Mesendoderm (in vitro differentiated cells): ENCODE measurements at regions not wholly inside any gene's neighbourhood (a gene's known extent, or its start where the extent isn't known, plus 50 kb on each side); places are given as distances from the start of the nearest gene placed in this dataset.
A peak's percentile ranks its signal among the peaks of the same experiment; 100 is the strongest.

ENCODE experiments used
- DNase-seq: peaks from one replicate; pipeline ENCODE4 v3.0.0; 2013
- H2AK5ac ChIP-seq: 2 replicates; pipeline ENCODE4 v1.6.1; 2013; ENCODE audit warnings: low read length, inconsistent platforms
- H2BK120ac ChIP-seq: 2 replicates; pipeline ENCODE4 v1.6.1; 2013; ENCODE audit warnings: low read depth, mild to moderate bottlenecking, low read length, moderate library complexity, mixed read lengths
- H2BK15ac ChIP-seq: replicated peaks from 2 replicates; pipeline ENCODE4 v1.6.1; 2013; ENCODE audit warnings: low read depth, mild to moderate bottlenecking, moderate library complexity
- H2BK5ac ChIP-seq: 2 replicates; pipeline ENCODE4 v1.6.1; 2013; ENCODE audit warnings: low read length, inconsistent platforms
- H3K18ac ChIP-seq: 2 replicates; pipeline ENCODE4 v1.6.1; 2013; ENCODE audit warnings: mild to moderate bottlenecking, low read length, mixed read lengths
- H3K23ac ChIP-seq: one replicate; pipeline ENCODE4 v1.6.1; 2013; ENCODE audit warnings: low read length
- H3K27ac ChIP-seq: 2 replicates; pipeline ENCODE4 v1.5.1; 2013; ENCODE audit warnings: low read depth, mild to moderate bottlenecking, inconsistent platforms, low read length, moderate library complexity
- H3K27me3 ChIP-seq: 2 replicates; pipeline ENCODE4 v1.6.1; 2013; ENCODE audit warnings: low read length, control low read depth, mild to moderate bottlenecking, inconsistent platforms; ENCODE audit not compliant: insufficient read depth, poor library complexity
- H3K36me3 ChIP-seq: 2 replicates; pipeline ENCODE4 v1.6.1; 2013; ENCODE audit warnings: low read length, inconsistent platforms; ENCODE audit not compliant: control insufficient read depth, insufficient read depth
- H3K4ac ChIP-seq: one replicate; pipeline ENCODE4 v1.6.1; 2013; ENCODE audit warnings: low read depth, mild to moderate bottlenecking, low read length, moderate library complexity
- H3K4me1 ChIP-seq: 2 replicates; pipeline ENCODE4 v1.6.1; 2013; ENCODE audit warnings: low read depth, low read length, inconsistent platforms; ENCODE audit not compliant: control insufficient read depth
- H3K4me2 ChIP-seq: 2 replicates; pipeline ENCODE4 v1.6.1; 2013; ENCODE audit warnings: low read length
- H3K4me3 ChIP-seq: 2 replicates; pipeline ENCODE4 v1.5.1; 2013; ENCODE audit warnings: mild to moderate bottlenecking, low read length
- H3K56ac ChIP-seq: one replicate; pipeline ENCODE4 v1.6.1; 2013; ENCODE audit warnings: low read length
- H3K79me1 ChIP-seq: 2 replicates; pipeline ENCODE4 v1.6.1; 2013; ENCODE audit warnings: low read length, inconsistent platforms
- H3K79me2 ChIP-seq: 2 replicates; pipeline ENCODE4 v1.6.1; 2013; ENCODE audit warnings: mild to moderate bottlenecking, low read length; ENCODE audit not compliant: control insufficient read depth, insufficient read depth
- H3K9ac ChIP-seq: 2 replicates; pipeline ENCODE4 v1.6.1; 2013; ENCODE audit warnings: low read length, inconsistent platforms
- H4K5ac ChIP-seq: one replicate; pipeline ENCODE4 v1.6.1; 2013; ENCODE audit warnings: low read length
- H4K8ac ChIP-seq: one replicate; pipeline ENCODE4 v1.6.1; 2013; ENCODE audit warnings: low read depth, mild to moderate bottlenecking, control low read depth, low read length, moderate library complexity
- WGBS: extraction: QIAGEN DNeasy Blood & Tissue Kit; methylation state at CpG from one replicate; pipeline ENCODE4 v1.1.7; 2013; ENCODE audit warnings: low lambda C conversion rate, missing lambda C conversion rate; ENCODE audit not compliant: insufficient coverage; ENCODE audit errors: extremely low coverage; 5-methylcytosine and 5-hydroxymethylcytosine counted together

DNA sequence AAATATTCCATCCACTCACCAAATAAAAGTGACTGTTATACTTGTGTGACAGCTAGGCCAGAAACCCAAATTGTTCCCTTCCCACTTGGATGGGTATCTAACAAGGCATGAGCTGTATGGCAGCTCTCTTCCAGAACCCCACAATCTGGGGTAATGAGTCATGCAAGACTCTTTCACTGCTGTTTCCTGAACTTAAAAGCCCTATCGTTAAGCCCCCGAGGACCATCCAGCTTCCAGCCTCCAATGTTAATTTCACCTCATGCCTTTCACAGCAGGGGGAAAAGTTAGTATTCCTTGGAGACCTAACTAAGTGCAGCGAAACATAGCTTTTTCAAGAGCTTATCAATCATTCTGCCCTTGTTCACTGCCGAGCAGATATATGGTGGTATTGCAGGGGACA, 368.6 kb upstream of the HSFY2 start:
- H3K27ac ChIP-seq = no peak overlapping the region
- no peak overlapping the region for H3K18ac ChIP-seq
- no peak overlapping the region for H4K8ac ChIP-seq
- WGBS = no CpG with 5 or more reads among the region's 4 CpGs
- no peak overlapping the region for H2BK5ac ChIP-seq
- DNase-seq = peak; percentile 76
- H2AK5ac ChIP-seq = no peak overlapping the region
- no peak overlapping the region for H3K4ac ChIP-seq
- H3K23ac ChIP-seq = no peak overlapping the region
- no peaks in the 10 kb centered on the region for H3K27me3 ChIP-seq
- H3K79me1 ChIP-seq = no peaks in the 10 kb centered on the region
- no peak overlapping the region for H2BK15ac ChIP-seq
- H3K56ac ChIP-seq = no peak overlapping the region
- H4K5ac ChIP-seq = no peak overlapping the region
- no peak overlapping the region for H3K9ac ChIP-seq
- H3K4me3 ChIP-seq = no peak overlapping the region
- H3K36me3 ChIP-seq = no peaks in the 10 kb centered on the region
- H2BK120ac ChIP-seq = no peak overlapping the region
- no peak overlapping the region for H3K4me2 ChIP-seq
- H3K79me2 ChIP-seq = no peaks in the 10 kb centered on the region
- no peaks in the 10 kb centered on the region for H3K4me1 ChIP-seq

DNA sequence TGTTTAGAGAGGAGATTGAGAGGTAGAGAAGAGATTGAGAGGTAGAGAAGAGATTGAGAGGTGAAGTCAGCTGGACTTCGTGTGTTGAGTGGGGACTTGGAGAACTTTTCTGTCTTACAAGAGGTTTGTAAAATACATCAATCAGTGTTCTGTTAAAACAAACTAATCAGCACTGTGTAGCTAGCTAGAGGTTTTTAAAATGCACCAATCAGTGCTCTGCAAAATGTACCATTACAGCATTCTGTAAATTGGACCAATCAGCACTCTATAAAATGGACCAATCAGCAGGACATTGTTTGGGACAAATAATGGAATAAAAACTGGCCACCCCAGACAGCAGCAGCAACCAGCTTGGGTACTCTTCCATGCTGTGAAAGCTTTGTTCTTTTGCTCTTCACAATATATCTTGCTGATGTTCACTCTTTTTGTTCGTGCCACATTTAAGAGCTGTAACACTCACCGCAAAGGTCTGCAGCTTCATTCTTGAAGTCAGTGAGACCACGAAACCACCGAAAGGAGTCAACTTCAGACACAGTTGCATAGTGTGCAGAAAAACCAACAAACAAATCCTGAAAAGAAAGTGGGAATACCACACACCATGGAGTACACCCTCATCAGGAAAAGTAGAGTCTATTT, 366.9 kb upstream of the HSFY2 start:
- Histone ChIP-seq H3K36me3 (no peaks in the 10 kb centered on the region), H3K9ac (no peak overlapping the region), H3K4me3 (no peak overlapping the region), H2AK5ac (no peak overlapping the region), H3K56ac (no peak overlapping the region), H2BK120ac (no peak overlapping the region), H3K4ac (no peak overlapping the region), H3K79me1 (no peaks in the 10 kb centered on the region), H2BK15ac (no peak overlapping the region), H3K18ac (no peak overlapping the region), H4K8ac (no peak overlapping the region), H3K4me1 (no peaks in the 10 kb centered on the region), H3K4me2 (no peak overlapping the region), H3K27me3 (no peaks in the 10 kb centered on the region), H4K5ac (no peak overlapping the region), H2BK5ac (no peak overlapping the region), H3K79me2 (no peaks in the 10 kb centered on the region), H3K23ac (no peak overlapping the region), H3K27ac (no peak overlapping the region)
- WGBS = no CpG with 5 or more reads among the region's 5 CpGs
- no peak for DNase-seq

DNA sequence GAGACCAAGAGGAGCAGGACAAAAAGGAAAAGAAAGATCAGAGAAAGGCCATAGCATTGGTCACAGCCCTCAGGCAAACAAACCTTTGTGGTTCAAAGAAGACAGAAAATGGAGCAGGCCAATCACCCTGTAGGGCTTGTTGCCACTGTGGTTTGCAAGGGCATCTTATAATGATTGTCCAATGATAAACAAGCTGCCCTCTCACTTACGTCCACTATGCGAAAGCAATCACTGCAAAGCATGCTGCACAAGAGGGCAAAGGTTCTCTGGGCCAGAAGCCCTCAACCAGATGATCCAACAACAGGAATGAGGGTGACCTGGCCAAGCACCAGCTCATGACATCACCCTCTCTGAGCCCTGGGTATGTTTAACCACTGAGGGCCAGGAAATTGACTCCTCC, 360.9 kb upstream of the HSFY2 start:
- H3K4ac ChIP-seq = no peak overlapping the region
- H4K5ac ChIP-seq = no peak overlapping the region
- H2BK5ac ChIP-seq = no peak overlapping the region
- no peaks in the 10 kb centered on the region for H3K79me2 ChIP-seq
- no peak overlapping the region for H2AK5ac ChIP-seq
- H3K23ac ChIP-seq = no peak overlapping the region
- no peak overlapping the region for H3K9ac ChIP-seq
- H3K4me3 ChIP-seq = no peak overlapping the region
- DNase-seq = no peak
- H3K27me3 ChIP-seq = no peaks in the 10 kb centered on the region
- no peak overlapping the region for H2BK15ac ChIP-seq
- H3K79me1 ChIP-seq = no peaks in the 10 kb centered on the region
- H2BK120ac ChIP-seq = no peak overlapping the region
- H3K56ac ChIP-seq = no peak overlapping the region
- H3K4me1 ChIP-seq = no peaks in the 10 kb centered on the region
- no peak overlapping the region for H3K18ac ChIP-seq
- no peak overlapping the region for H3K4me2 ChIP-seq
- no CpG with 5 or more reads among the region's 2 CpGs for WGBS
- no peak overlapping the region for H3K27ac ChIP-seq
- no peak overlapping the region for H4K8ac ChIP-seq
- H3K36me3 ChIP-seq = no peaks in the 10 kb centered on the region

DNA sequence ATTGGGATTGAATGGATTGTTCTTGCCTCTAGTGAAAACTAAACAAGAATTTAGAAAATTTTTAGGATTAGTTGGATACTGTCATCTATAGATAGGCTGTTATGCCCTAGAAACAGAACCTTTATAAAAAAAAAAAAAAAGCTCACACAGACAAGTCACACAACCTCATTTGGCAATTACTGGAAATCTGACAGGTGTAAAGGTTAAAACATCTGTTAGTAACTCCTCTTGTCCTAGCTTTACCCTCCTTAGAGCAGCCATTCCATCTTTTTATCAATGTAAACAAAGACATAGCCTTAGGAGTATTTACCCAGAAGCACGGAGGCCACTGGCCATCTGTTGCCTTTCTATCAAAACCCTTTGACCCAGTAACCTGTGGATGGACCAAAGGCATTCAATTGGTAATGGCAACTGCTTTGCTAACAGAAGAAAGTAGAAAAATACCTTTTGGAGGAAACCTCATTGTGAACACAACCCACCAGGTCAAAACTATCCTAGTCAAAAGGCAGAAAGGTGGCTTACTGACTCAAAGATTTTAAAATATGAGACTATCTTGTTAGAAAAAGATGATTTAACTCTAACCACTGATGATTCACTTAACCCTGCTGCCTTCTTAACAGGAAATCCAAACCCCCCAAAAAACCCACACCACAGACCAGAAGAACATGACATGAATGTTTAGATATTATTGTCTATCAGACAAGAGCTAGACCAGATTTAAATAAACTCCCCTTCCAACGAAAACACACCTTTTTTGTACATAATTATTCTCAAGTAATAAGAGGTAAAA, 357.2 kb upstream of the HSFY2 start:
- H3K9ac ChIP-seq = no peak overlapping the region
- no peak overlapping the region for H4K5ac ChIP-seq
- no peak overlapping the region for H2BK15ac ChIP-seq
- H3K23ac ChIP-seq = no peak overlapping the region
- H3K27me3 ChIP-seq = no peaks in the 10 kb centered on the region
- WGBS = no CpG with 5 or more reads among the region's 2 CpGs
- H3K18ac ChIP-seq = no peak overlapping the region
- no peak overlapping the region for H3K27ac ChIP-seq
- no peak overlapping the region for H3K4me2 ChIP-seq
- H3K56ac ChIP-seq = no peak overlapping the region
- H2AK5ac ChIP-seq = no peak overlapping the region
- no peaks in the 10 kb centered on the region for H3K4me1 ChIP-seq
- no peak overlapping the region for H2BK120ac ChIP-seq
- H3K79me1 ChIP-seq = no peaks in the 10 kb centered on the region
- H4K8ac ChIP-seq = no peak overlapping the region
- no peaks in the 10 kb centered on the region for H3K36me3 ChIP-seq
- no peak for DNase-seq
- no peaks in the 10 kb centered on the region for H3K79me2 ChIP-seq
- no peak overlapping the region for H2BK5ac ChIP-seq
- no peak overlapping the region for H3K4ac ChIP-seq
- H3K4me3 ChIP-seq = no peak overlapping the region

DNA sequence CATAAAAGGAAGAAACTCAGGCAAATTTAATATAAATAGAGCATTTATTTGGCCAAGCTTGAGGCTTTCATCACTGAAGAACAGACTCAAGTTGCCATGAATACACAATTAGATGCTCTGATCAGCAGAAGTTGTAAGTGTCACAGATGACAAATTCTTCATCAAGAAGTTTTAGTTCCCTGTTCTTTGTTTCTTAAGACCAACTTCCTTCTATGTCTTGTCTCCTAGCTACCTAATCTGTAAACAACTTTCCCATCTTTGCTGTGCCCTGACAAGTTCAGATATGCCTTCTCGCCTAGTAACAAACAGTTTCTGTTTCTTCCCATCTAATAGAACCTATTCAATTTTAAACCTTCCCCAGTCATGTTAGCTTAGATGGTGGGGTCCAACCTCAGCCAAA, 353.4 kb upstream of the HSFY2 start:
- H3K4me2 ChIP-seq = no peak overlapping the region
- no peak for DNase-seq
- no peak overlapping the region for H3K4me3 ChIP-seq
- H3K9ac ChIP-seq = no peak overlapping the region
- no peak overlapping the region for H2AK5ac ChIP-seq
- no peaks in the 10 kb centered on the region for H3K79me1 ChIP-seq
- H2BK120ac ChIP-seq = no peak overlapping the region
- H3K56ac ChIP-seq = no peak overlapping the region
- no peaks in the 10 kb centered on the region for H3K4me1 ChIP-seq
- no peak overlapping the region for H4K8ac ChIP-seq
- H2BK5ac ChIP-seq = no peak overlapping the region
- H4K5ac ChIP-seq = no peak overlapping the region
- no peak overlapping the region for H3K23ac ChIP-seq
- H3K4ac ChIP-seq = no peak overlapping the region
- no peaks in the 10 kb centered on the region for H3K27me3 ChIP-seq
- H3K27ac ChIP-seq = no peak overlapping the region
- no peaks in the 10 kb centered on the region for H3K79me2 ChIP-seq
- WGBS = no CpG with 5 or more reads among the region's 1 CpG
- no peak overlapping the region for H3K18ac ChIP-seq
- H2BK15ac ChIP-seq = no peak overlapping the region
- no peaks in the 10 kb centered on the region for H3K36me3 ChIP-seq
